ENCODE measurements at regions not wholly inside any gene's neighbourhood (a gene's known extent, or its start where the extent isn't known, plus 50 kb on each side); places are given as distances from the start of the nearest gene placed in this dataset.
"Not testable (repeated sequence)": the region's sequence is repeated elsewhere in the genome, so short reads cannot be mapped to it uniquely, and the experiment has no call there.

DNA sequence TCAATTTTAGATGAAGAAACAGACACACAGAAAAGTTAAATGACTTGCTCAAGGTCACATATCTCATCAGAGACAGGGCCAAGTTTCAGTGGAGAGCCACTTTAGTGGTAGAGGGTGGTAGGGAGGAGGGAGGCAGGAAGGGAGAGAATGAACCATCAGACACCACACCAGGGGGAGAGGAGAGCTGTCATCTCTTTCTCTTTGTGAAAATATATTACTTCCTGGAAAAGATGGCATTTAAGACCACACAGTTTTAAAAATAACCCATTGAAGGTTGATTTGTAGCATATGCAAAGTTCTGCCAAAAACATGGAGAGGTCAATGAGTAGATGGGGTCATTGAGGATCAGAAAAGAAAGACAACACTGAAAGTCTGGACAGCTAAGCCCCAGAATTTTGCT is 954.7 kb upstream of the DEFB115 start:
- DNase-seq (ENCODE audit: low spot score in 2 of 2); H3K27ac Mint-ChIP-seq (ENCODE audit: low read depth); H3K9me3 Mint-ChIP-seq; H3K4me3 Mint-ChIP-seq; H3K36me3 Mint-ChIP-seq (ENCODE audit: insufficient read depth); ATAC-seq (replicated peaks; ENCODE audit: extremely low read depth, poor library complexity, severe bottlenecking): not testable (repeated sequence)
- Mint-ChIP-seq H3K4me1 (peaks cover 22% of the 10 kb centered on the region), H3K27me3 (peaks cover 22% of the 10 kb centered on the region)

- not testable (repeated sequence) for ATAC-seq (replicated peaks; ENCODE audit: extremely low read depth, poor library complexity, severe bottlenecking)
Observed at GRCh38 chr20:30309938-30310337, 947.5 kb upstream of the DEFB115 start.

DNA sequence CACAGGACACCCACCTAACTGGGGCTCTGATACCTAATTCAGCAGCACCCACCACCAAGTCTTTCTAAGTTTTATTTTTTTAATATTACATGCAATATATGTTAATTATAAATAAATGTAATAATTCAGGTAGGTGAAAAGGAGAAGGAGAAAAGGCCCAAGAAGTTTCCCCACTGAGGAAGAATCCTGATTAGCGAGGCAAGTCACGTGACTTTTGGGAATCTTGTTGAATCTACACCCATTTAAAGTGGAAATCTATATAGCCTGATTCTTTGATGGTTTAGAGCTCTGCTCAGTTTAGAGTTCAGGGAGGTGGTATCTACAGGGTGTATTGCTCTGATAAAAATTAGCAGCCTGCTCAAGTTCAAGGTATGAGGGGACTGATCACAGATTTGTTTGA is 947.1 kb upstream of the DEFB115 start:
- H3K27me3 Mint-ChIP-seq; H3K27ac Mint-ChIP-seq (ENCODE audit: low read depth); H3K9me3 Mint-ChIP-seq; H3K4me3 Mint-ChIP-seq; DNase-seq (ENCODE audit: low spot score in 2 of 2); H3K36me3 Mint-ChIP-seq (ENCODE audit: insufficient read depth); H3K4me1 Mint-ChIP-seq; ATAC-seq (replicated peaks; ENCODE audit: extremely low read depth, poor library complexity, severe bottlenecking): not testable (repeated sequence)

More at GRCh38 chr20:30309938-30310337, 947.5 kb upstream of the DEFB115 start:
- H3K27ac Mint-ChIP-seq (ENCODE audit: low read depth); H3K36me3 Mint-ChIP-seq (ENCODE audit: insufficient read depth); H3K27me3 Mint-ChIP-seq; H3K4me3 Mint-ChIP-seq; DNase-seq (ENCODE audit: low spot score in 2 of 2); H3K4me1 Mint-ChIP-seq; H3K9me3 Mint-ChIP-seq: not testable (repeated sequence)

GRCh38 chr20:30312220-30312619 is 945.2 kb upstream of the DEFB115 start:
- DNase-seq (ENCODE audit: low spot score in 2 of 2); H3K4me3 Mint-ChIP-seq; H3K4me1 Mint-ChIP-seq; H3K27ac Mint-ChIP-seq (ENCODE audit: low read depth); ATAC-seq (replicated peaks; ENCODE audit: extremely low read depth, poor library complexity, severe bottlenecking); H3K9me3 Mint-ChIP-seq; H3K36me3 Mint-ChIP-seq (ENCODE audit: insufficient read depth): not testable (repeated sequence)
- H3K27me3 Mint-ChIP-seq = peaks cover 16% of the 10 kb centered on the region

DNA sequence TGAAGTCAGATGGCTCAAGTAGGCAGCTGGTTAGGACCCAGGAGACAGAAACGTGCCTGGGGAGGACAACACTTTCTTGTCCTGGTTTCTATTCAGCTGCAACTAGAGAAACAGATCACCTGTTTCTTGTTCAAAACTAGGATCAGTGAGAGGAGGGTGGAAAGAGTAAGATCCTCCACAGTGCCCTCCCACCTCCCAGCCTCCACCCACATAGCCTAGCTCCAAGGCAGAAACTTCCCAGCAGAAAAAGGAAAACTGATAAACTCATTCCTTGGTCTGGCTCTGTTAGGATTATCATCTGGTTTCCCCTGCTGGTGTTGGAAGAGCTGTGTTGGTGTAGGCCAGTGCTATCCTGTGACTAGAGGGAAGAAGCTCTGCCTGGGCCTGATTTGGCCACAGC is 943.8 kb upstream of the DEFB115 start:
- ATAC-seq (replicated peaks; ENCODE audit: extremely low read depth, poor library complexity, severe bottlenecking); H3K9me3 Mint-ChIP-seq; H3K4me3 Mint-ChIP-seq; H3K27ac Mint-ChIP-seq (ENCODE audit: low read depth); H3K4me1 Mint-ChIP-seq; DNase-seq (ENCODE audit: low spot score in 2 of 2); H3K36me3 Mint-ChIP-seq (ENCODE audit: insufficient read depth): not testable (repeated sequence)
- H3K27me3 Mint-ChIP-seq = peaks cover 30% of the 10 kb centered on the region

- ATAC-seq (replicated peaks; ENCODE audit: extremely low read depth, poor library complexity, severe bottlenecking); H3K4me1 Mint-ChIP-seq; H3K36me3 Mint-ChIP-seq (ENCODE audit: insufficient read depth); DNase-seq (ENCODE audit: low spot score in 2 of 2); H3K27ac Mint-ChIP-seq (ENCODE audit: low read depth); H3K9me3 Mint-ChIP-seq; H3K4me3 Mint-ChIP-seq: not testable (repeated sequence)
- peaks cover 38% of the 10 kb centered on the region for H3K27me3 Mint-ChIP-seq
Observed at GRCh38 chr20:30316063-30316462, 941.4 kb upstream of the DEFB115 start.

DNA sequence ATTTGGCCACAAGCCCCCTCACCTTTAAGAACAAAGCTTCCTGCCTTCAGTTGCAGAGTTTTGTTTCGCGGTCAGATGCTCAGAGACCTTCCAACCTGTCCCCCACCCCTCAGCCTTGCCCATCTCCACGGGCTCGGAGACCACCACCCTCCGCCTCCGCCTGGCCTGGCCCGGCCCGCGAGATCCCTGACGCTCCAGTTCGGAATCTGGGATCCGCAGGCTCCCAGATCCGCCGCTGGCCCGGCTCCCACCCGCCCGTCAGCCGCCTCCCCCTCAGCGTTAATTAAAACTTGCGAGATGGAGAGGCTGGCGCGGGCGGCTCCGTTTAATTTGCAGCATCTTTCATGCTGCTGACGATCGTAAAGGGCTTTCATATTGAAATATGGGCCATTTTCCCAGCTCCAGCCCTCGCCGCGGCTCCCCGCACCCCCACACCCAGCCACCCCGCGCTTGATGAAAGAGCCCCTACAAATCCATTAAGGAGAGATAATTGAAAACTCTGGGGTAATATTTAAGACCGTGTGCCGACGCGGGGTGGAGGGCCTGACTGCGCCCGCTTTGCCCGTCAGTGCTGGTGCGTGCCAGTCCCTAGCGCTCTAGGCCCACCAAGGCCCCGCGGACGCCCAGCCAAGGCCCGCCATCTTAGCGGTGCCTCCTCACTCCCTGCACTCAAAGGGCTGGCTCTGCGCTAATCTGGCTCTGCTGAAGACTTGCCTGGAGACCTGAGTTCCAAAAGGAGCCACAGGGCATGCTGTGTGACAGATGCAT is 940.7 kb upstream of the DEFB115 start:
- not testable (repeated sequence) for DNase-seq (ENCODE audit: low spot score in 2 of 2); ATAC-seq (replicated peaks; ENCODE audit: extremely low read depth, poor library complexity, severe bottlenecking); H3K27ac Mint-ChIP-seq (ENCODE audit: low read depth); H3K4me3 Mint-ChIP-seq; H3K36me3 Mint-ChIP-seq (ENCODE audit: insufficient read depth); H3K9me3 Mint-ChIP-seq; H3K4me1 Mint-ChIP-seq
- H3K27me3 Mint-ChIP-seq = peaks cover 38% of the 10 kb centered on the region

DNA sequence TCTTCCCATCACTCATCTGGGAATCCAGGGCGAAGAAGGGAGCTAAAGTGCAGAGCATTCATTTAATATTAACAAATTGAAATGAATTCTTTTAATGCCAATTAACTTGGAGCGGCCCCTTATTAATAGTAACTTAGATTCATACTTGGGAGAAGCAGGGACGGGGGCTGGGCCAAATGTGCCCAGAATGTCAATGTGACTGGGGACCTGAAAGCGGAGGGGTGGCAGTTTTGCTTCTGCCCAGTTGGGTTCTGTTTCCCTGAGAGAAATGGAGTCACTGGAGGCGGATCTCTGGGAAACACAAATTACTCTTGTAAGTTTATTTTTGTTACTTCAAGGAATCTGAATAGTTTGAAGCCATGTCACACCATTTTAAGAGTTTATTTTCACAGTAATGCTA is 923.7 kb upstream of the DEFB115 start:
- DNase-seq (ENCODE audit: low spot score in 2 of 2); H3K9me3 Mint-ChIP-seq; H3K36me3 Mint-ChIP-seq (ENCODE audit: insufficient read depth); H3K4me3 Mint-ChIP-seq; H3K4me1 Mint-ChIP-seq; ATAC-seq (replicated peaks; ENCODE audit: extremely low read depth, poor library complexity, severe bottlenecking); H3K27ac Mint-ChIP-seq (ENCODE audit: low read depth): not testable (repeated sequence)
- peaks cover 47% of the 10 kb centered on the region for H3K27me3 Mint-ChIP-seq

- not testable (repeated sequence) for H3K36me3 Mint-ChIP-seq (ENCODE audit: insufficient read depth); H3K27ac Mint-ChIP-seq (ENCODE audit: low read depth); H3K4me3 Mint-ChIP-seq; H3K4me1 Mint-ChIP-seq; DNase-seq (ENCODE audit: low spot score in 2 of 2); ATAC-seq (replicated peaks; ENCODE audit: extremely low read depth, poor library complexity, severe bottlenecking); H3K9me3 Mint-ChIP-seq
- H3K27me3 Mint-ChIP-seq = peaks cover 32% of the 10 kb centered on the region
Observed at GRCh38 chr20:30337556-30337955, 919.9 kb upstream of the DEFB115 start.

DNA sequence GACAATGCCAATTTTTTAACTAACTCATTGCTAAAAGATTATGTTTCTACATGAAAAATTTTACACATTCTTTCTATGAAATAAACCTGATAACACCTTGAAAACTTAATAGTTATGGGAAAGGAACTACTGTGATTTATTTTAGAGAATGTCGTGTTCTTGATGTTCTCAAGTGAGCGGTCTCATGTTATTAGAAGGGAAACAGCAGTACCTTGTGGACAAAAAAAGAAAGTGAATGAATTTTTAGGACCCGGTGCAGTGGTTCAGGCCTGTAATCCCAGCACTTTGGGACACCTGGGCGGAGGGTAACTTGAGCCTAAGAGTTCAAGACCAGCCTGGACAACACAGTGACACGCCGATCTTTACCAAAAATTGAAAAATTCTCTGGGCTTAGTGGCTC is 908.5 kb upstream of the DEFB115 start:
- not testable (repeated sequence) for H3K36me3 Mint-ChIP-seq (ENCODE audit: insufficient read depth); H3K27ac Mint-ChIP-seq (ENCODE audit: low read depth); H3K4me3 Mint-ChIP-seq; H3K9me3 Mint-ChIP-seq; ATAC-seq (replicated peaks; ENCODE audit: extremely low read depth, poor library complexity, severe bottlenecking); DNase-seq (ENCODE audit: low spot score in 2 of 2); H3K4me1 Mint-ChIP-seq
- peaks cover 14% of the 10 kb centered on the region for H3K27me3 Mint-ChIP-seq

GRCh38 chr20:30356854-30357467 is 900.5 kb upstream of the DEFB115 start:
- H3K27ac Mint-ChIP-seq (ENCODE audit: low read depth); H3K36me3 Mint-ChIP-seq (ENCODE audit: insufficient read depth); ATAC-seq (replicated peaks; ENCODE audit: extremely low read depth, poor library complexity, severe bottlenecking); H3K9me3 Mint-ChIP-seq; H3K4me3 Mint-ChIP-seq; H3K4me1 Mint-ChIP-seq; DNase-seq (ENCODE audit: low spot score in 2 of 2): not testable (repeated sequence)
- peaks cover 23% of the 10 kb centered on the region for H3K27me3 Mint-ChIP-seq

DNA sequence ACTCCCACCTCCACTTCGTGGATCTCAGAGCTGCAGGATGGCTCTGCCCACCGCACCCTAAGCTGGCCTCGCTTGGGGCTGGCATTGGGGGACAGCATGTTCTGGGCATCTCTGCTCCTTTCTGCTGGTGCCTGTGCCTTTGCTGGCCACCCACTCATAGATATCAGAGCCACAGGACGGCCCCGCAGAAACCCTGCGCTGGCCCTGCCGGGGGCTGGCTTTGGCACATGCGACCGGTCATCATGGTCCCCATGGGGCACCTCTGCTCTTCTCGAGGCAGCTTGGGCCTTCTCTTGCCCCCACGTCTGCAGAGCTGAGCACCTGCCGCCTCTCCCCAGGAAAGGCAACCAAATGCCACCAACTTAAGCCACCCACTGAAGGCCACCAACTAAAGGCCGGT is 895.7 kb upstream of the DEFB115 start:
- not testable (repeated sequence) for DNase-seq (ENCODE audit: low spot score in 2 of 2); H3K9me3 Mint-ChIP-seq; H3K4me3 Mint-ChIP-seq; H3K36me3 Mint-ChIP-seq (ENCODE audit: insufficient read depth); ATAC-seq (replicated peaks; ENCODE audit: extremely low read depth, poor library complexity, severe bottlenecking); H3K4me1 Mint-ChIP-seq; H3K27me3 Mint-ChIP-seq; H3K27ac Mint-ChIP-seq (ENCODE audit: low read depth)

DNA sequence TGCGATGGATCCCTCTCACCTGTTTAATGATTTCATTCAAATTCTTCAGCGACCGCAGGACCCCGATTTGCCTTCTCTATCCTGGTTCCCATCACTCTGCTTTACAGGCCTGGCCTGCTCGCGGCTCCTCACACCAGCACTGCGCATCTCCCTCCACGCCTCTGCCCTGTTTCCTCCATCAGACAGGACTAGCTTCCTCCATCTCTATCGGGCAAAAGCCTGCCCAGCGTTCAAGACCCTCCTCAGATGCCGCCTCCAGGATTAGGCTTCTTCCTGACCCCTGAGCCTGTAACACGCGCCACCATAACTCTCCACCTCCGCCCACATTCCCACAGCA is 881.1 kb upstream of the DEFB115 start:
- Mint-ChIP-seq H3K36me3 (ENCODE audit: insufficient read depth) (peaks cover 28% of the 10 kb centered on the region), H3K4me3 (peak overlapping the region; percentile 78), H3K4me1 (peaks cover 32% of the 10 kb centered on the region), H3K27ac (ENCODE audit: low read depth) (peak overlapping the region; percentile 93)
- not testable (repeated sequence) for ATAC-seq (replicated peaks; ENCODE audit: extremely low read depth, poor library complexity, severe bottlenecking); DNase-seq (ENCODE audit: low spot score in 2 of 2); H3K27me3 Mint-ChIP-seq; H3K9me3 Mint-ChIP-seq

All from central memory CD8-positive, alpha-beta T cell (primary cell).